A172 (cell line): ENCODE measurements at regions not wholly inside any gene's neighbourhood (a gene's known extent, or its start where the extent isn't known, plus 50 kb on each side); places are given as distances from the start of the nearest gene placed in this dataset.

Experiments used
- DNase-seq: peaks from one replicate; pipeline ENCODE4 v3.0.0-alpha.2; 2015; ENCODE audit warnings: low spot score

GRCh38 chr5:56549096-56549886, 266.1 kb upstream of the MAP3K1 start:
- no peak for DNase-seq

GRCh38 chr5:56545016-56545415, 270.3 kb upstream of the MAP3K1 start:
- DNase-seq, result no peak

GRCh38 chr5:56543441-56544388, 271.6 kb upstream of the MAP3K1 start:
- DNase-seq, result peak; percentile 90

- DNase-seq, result no peak
Observed at GRCh38 chr5:56540266-56540665, 275.1 kb upstream of the MAP3K1 start.

GRCh38 chr5:56538580-56538979, 276.8 kb upstream of the MAP3K1 start:
- DNase-seq, result no peak

- no peak for DNase-seq
Observed at GRCh38 chr5:56535347-56535746, 280.0 kb upstream of the MAP3K1 start.

GRCh38 chr5:56534102-56534829, 281.1 kb upstream of the MAP3K1 start:
- DNase-seq, result peak; percentile 84

- DNase-seq, result no peak
Observed at GRCh38 chr5:56532466-56532865, 282.9 kb upstream of the MAP3K1 start.

- no peak for DNase-seq
Observed at GRCh38 chr5:56530626-56531138, 284.7 kb upstream of the MAP3K1 start.

GRCh38 chr5:56529666-56530430, 285.5 kb upstream of the MAP3K1 start:
- no peak for DNase-seq

- peak; percentile 43 for DNase-seq
Observed at GRCh38 chr5:56527174-56527573, 288.2 kb upstream of the MAP3K1 start.

- peak; percentile 65 for DNase-seq
Observed at GRCh38 chr5:56525113-56525512, 290.2 kb upstream of the MAP3K1 start.

GRCh38 chr5:56523790-56524575, 290.9 kb upstream of the ANKRD55 start:
- DNase-seq, result no peak

- DNase-seq, result peak; percentile 34
Observed at GRCh38 chr5:56522960-56523359, 289.8 kb upstream of the ANKRD55 start.

GRCh38 chr5:56522169-56522568, 289.0 kb upstream of the ANKRD55 start:
- no peak for DNase-seq

- no peak for DNase-seq
Observed at GRCh38 chr5:56520986-56521730, 288.0 kb upstream of the ANKRD55 start.

GRCh38 chr5:56518820-56519219, 285.7 kb upstream of the ANKRD55 start:
- no peak for DNase-seq

GRCh38 chr5:56517011-56517416, 283.9 kb upstream of the ANKRD55 start:
- no peak for DNase-seq

- DNase-seq, result no peak
Observed at GRCh38 chr5:56516441-56516840, 283.3 kb upstream of the ANKRD55 start.

GRCh38 chr5:56516035-56516434, 282.9 kb upstream of the ANKRD55 start:
- DNase-seq, result no peak
